Neutrophil (primary cell): ENCODE measurements at regions not wholly inside any gene's neighbourhood (a gene's known extent, or its start where the extent isn't known, plus 50 kb on each side); places are given as distances from the start of the nearest gene placed in this dataset.

Experiments used
- H3K27ac ChIP-seq: fragments of 200-600 bp; sonication (generic); 2 replicates; pipeline ENCODE4 v1.5.1; 2016; ENCODE audit warnings: mild to moderate bottlenecking, moderate library complexity
- H3K27me3 ChIP-seq: fragments of 200-600 bp; sonication (generic); 2 replicates; pipeline ENCODE4 v1.6.0; 2016; ENCODE audit warnings: mild to moderate bottlenecking
- H3K36me3 ChIP-seq: fragments of 200-600 bp; sonication (generic); 2 replicates; pipeline ENCODE4 v1.5.1; 2017
- H3K4me1 ChIP-seq, 2 experiments: fragments of 200-600 bp in 1 of 2; sonication (generic) in 1 of 2; 1 replicate in 1 of 2; 2 replicates in 1 of 2; pipeline versions ENCODE4 v1.5.1 to v1.6.1; 2013 to 2016; ENCODE audit warnings: low read depth in 1 of 2, low read length in 1 of 2, mild to moderate bottlenecking in 1 of 2, moderate library complexity in 1 of 2; ENCODE audit not compliant: control insufficient read depth in 1 of 2, insufficient read depth in 1 of 2
- H3K4me3 ChIP-seq, 2 experiments: fragments of 200-600 bp in 1 of 2; sonication (generic) in 1 of 2; 1 replicate in 1 of 2; 2 replicates in 1 of 2; pipeline ENCODE4 v1.5.1; 2013 to 2016; ENCODE audit warnings: low read depth in 1 of 2, low read length in 1 of 2, mild to moderate bottlenecking in 1 of 2, moderate library complexity in 1 of 2
- H3K9me3 ChIP-seq: fragments of 200-600 bp; sonication (generic); 2 replicates; pipeline ENCODE4 v1.5.1; 2016
- TF ChIP-seq, protein P1 (sequence below): fragments of 200-600 bp; sonication (generic); IDR thresholded peaks from 2 replicates; pipeline ENCODE4 v1.5.1; 2016; ENCODE audit warnings: antibody characterized with exemption

DNA sequence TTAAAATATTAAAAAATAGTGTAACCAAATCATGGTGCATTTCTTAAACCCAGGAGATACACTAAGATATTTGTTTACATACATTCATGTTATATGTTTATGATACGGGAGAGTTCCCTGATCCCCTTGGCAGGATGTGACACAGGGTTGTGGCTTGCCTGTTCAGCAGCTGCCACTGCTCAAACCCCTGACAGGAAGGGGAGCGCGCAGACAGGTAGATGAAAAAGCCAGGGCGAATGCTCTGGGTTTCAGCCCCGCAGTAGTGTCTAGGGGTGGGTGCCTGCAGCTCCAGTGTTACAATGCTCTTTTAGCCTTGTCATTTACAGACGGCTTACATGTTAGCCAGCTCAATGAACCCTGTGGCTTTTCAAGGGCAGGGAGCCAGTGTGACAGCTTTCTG, 1343.8 kb upstream of the IGFBP7 start:
- no peak overlapping the region for H3K4me3 ChIP-seq
- TF ChIP-seq, protein P1, sequence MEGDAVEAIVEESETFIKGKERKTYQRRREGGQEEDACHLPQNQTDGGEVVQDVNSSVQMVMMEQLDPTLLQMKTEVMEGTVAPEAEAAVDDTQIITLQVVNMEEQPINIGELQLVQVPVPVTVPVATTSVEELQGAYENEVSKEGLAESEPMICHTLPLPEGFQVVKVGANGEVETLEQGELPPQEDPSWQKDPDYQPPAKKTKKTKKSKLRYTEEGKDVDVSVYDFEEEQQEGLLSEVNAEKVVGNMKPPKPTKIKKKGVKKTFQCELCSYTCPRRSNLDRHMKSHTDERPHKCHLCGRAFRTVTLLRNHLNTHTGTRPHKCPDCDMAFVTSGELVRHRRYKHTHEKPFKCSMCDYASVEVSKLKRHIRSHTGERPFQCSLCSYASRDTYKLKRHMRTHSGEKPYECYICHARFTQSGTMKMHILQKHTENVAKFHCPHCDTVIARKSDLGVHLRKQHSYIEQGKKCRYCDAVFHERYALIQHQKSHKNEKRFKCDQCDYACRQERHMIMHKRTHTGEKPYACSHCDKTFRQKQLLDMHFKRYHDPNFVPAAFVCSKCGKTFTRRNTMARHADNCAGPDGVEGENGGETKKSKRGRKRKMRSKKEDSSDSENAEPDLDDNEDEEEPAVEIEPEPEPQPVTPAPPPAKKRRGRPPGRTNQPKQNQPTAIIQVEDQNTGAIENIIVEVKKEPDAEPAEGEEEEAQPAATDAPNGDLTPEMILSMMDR = no peak
- H3K27me3 ChIP-seq = no peaks in the 10 kb centered on the region
- no peaks in the 10 kb centered on the region for H3K36me3 ChIP-seq
- H3K4me1 ChIP-seq = no peaks in the 10 kb centered on the region
- H3K27ac ChIP-seq = no peak overlapping the region
- no peaks in the 10 kb centered on the region for H3K9me3 ChIP-seq

DNA sequence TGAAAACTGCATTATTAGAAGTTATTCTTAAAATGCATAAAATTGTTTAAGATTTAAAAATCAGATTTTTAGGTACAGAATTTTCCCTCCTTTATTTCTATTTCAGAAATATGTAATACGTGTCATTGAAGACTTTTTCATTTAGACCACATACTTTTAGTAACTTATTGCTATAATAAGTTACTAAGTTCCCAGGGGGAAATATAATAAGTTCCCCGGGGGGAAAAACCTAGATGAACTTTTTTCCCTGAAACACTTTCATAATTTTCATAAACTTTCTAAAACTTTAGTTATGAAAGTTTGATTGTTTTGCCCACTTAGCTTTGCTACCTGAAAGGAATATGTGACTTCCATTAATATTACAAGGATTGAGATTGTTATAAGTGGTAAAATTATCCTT, 1341.5 kb upstream of the IGFBP7 start:
- H3K27me3 ChIP-seq = no peaks in the 10 kb centered on the region
- H3K27ac ChIP-seq = no peak overlapping the region
- no peaks in the 10 kb centered on the region for H3K36me3 ChIP-seq
- H3K4me3 ChIP-seq = no peak overlapping the region
- TF ChIP-seq, protein P1 = no peak
- no peaks in the 10 kb centered on the region for H3K9me3 ChIP-seq
- H3K4me1 ChIP-seq = no peaks in the 10 kb centered on the region

DNA sequence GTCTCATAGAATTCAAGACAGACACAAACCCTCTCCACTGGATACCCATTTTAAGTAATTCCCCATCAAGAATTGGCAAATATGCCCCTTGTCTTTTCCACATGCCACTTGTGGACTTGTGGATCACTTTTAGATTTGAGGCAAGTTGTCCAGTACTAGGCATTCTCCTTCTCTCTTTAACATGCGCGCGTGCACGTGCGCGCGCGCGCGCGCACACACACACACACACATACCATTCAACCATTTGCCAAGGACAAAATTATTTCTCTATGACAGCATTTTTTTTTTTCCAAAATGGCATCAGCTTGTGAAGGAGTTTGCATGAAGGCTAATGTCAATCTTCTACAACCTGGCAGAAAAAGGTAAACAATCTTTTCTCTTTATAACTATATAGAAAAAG, 1325.7 kb upstream of the IGFBP7 start:
- TF ChIP-seq, protein P1 = no peak
- H3K36me3 ChIP-seq = no peaks in the 10 kb centered on the region
- no peak overlapping the region for H3K27ac ChIP-seq
- H3K4me3 ChIP-seq = no peak overlapping the region
- H3K4me1 ChIP-seq = no peaks in the 10 kb centered on the region
- no peaks in the 10 kb centered on the region for H3K27me3 ChIP-seq
- H3K9me3 ChIP-seq = no peaks in the 10 kb centered on the region

DNA sequence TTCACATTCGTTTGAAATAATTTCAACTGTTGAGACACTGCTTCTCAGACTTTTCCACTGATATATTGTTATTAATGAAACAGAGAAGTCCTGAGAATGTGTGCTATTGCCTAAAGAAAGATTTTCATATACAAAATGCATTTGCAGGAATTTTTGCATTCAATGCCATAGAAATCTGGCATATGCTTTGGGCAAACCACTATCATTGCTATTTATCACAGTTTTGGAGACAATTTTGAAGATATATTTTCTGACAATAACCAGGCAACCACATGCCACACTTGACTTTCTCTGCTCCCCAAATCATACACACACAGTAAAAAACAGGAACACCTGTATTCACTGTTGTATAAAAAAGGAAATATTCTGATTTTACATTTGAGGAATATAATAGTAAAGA, 1303.7 kb upstream of the IGFBP7 start:
- no peak overlapping the region for H3K4me3 ChIP-seq
- no peaks in the 10 kb centered on the region for H3K36me3 ChIP-seq
- no peaks in the 10 kb centered on the region for H3K4me1 ChIP-seq
- no peaks in the 10 kb centered on the region for H3K27me3 ChIP-seq
- TF ChIP-seq, protein P1 = no peak
- no peak overlapping the region for H3K27ac ChIP-seq
- no peaks in the 10 kb centered on the region for H3K9me3 ChIP-seq

DNA sequence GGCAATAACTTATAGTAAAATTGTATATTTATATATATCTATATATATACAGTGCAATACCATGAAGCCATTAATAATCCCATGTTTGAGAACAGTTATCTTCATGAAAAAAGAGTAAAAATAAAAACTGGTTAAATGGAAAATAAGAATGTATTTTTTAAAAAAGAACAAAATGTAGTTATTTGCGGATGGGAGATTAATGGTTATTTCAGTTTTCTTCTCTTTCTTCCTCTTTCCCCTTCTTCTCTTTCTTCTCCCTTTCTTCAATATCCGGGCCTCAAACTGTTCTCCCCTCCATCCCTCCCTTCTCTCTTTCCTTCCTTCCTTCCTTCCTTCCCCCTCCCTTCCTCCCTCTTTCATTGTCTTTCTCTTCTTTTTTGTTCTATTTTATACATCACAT, 1301.7 kb upstream of the IGFBP7 start:
- no peaks in the 10 kb centered on the region for H3K4me1 ChIP-seq
- H3K36me3 ChIP-seq = no peaks in the 10 kb centered on the region
- no peak overlapping the region for H3K4me3 ChIP-seq
- no peaks in the 10 kb centered on the region for H3K9me3 ChIP-seq
- H3K27me3 ChIP-seq = no peaks in the 10 kb centered on the region
- TF ChIP-seq, protein P1 = no peak
- no peak overlapping the region for H3K27ac ChIP-seq

DNA sequence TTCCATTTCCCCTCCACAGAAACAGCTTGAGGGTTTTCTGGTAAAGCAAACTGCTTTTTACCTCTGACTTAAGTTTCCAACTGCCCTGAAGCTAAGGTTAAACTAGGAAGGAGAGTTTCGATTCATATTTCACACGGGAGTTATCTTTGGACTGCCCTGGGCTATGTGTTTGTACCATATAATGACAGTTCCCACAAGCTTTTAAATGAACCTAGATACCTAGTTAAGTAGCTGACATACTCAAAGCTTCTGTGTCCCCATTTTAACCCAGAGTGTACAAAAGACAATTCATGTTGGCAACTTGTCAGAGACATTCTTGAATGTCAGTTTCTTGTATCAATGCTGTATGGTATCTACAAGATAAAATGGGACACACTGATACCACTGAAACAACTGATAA, 1296.6 kb upstream of the IGFBP7 start:
- TF ChIP-seq, protein P1 = no peak

More for the DNA sequence above, 1296.6 kb upstream of the IGFBP7 start:
- Histone ChIP-seq H3K27ac (no peak overlapping the region), H3K9me3 (no peaks in the 10 kb centered on the region), H3K36me3 (no peaks in the 10 kb centered on the region), H3K27me3 (no peaks in the 10 kb centered on the region), H3K4me1 (no peaks in the 10 kb centered on the region), H3K4me3 (no peak overlapping the region)
